Stimulated activated CD4-positive, alpha-beta T cell treated with anti-CD3 and anti-CD28 coated beads, Interleukin-4, amount 100 ng/mL, for 24 hours (primary cell): ENCODE measurements at regions not wholly inside any gene's neighbourhood (a gene's known extent, or its start where the extent isn't known, plus 50 kb on each side); places are given as distances from the start of the nearest gene placed in this dataset.
"Not testable (repeated sequence)": the region's sequence is repeated elsewhere in the genome, so short reads cannot be mapped to it uniquely, and the experiment has no call there.

Experiments used
- DNase-seq: peaks from one replicate; pipeline ENCODE4 v3.0.0-alpha.2; 2020

DNA sequence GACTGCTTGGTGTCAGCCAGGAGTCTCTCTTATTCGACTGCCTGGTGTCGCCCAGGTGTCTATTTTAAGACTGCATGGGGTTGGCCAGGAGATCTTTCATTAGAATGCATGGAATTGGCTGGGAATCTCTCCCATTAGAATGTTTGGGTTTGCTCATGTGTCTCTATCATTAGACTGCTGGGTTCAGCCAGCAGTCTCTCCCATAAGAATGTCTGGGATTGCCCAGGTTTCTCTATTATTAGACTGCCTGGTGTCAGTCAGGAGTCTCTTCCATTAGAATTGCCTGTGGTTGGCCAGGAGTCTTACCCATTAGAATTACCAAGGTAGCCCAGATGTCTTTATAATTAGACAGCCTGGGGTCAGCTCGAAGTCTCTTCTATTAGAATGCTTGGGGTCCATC, 1496.0 kb downstream of the UQCRFS1 start:
- no peak for DNase-seq

DNA sequence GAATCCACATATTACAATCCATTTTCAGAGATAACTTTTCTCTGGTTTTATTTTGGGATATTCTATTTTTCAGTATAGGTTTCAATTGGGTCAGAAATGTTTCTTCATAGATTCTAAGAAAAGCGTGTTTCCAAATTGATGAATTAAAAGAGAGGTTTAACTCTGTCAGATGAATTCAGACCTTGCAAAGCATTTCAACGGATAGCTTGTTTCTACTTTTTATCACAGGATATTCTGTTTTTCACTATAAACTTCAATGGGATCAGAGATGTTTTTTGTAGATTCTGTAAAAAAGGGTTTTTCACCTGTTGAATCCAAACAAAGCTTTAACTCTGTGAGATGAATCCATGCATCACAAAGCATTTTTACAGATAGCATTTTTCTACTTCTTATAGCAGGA, 1498.1 kb downstream of the UQCRFS1 start:
- no peak for DNase-seq

DNA sequence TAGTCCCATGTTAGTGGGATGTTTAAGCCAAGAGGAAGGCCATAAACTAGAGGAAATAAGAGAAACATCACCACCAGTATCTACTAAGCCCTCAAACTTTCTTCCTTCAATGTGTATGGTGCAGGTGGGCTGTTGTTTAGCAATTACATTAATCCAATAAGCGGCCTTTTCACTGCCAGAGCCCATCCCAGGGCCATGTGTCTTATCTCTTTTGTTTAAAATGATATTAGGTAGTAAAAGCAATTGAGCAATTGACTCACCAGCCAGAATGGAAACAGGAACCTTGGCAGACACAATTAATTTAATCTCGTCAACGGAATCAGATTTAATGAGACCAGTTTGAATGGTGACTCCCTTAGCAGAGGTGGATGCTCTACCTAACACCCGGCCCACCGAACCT, 1503.5 kb downstream of the UQCRFS1 start:
- DNase-seq, result no peak

DNA sequence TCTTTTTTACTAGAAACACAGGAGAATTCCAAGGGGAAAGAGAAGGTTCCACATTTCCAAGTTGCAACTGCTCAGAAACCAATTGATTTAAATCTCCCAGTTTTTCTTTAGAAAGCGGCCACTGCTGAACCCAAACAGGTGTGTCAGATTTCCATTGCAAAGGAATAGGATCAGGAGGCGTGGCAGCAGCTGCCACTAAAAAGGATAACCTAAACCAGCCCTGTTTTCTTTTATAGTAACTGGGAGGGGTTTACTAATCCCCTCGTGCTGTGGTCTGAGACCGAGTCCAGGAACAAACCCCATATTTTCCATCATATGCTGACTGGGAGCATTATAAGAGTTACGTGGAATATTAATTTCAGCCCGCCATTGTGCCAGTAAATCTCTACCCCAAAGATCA, 1504.0 kb downstream of the UQCRFS1 start:
- not testable (repeated sequence) for DNase-seq

DNA sequence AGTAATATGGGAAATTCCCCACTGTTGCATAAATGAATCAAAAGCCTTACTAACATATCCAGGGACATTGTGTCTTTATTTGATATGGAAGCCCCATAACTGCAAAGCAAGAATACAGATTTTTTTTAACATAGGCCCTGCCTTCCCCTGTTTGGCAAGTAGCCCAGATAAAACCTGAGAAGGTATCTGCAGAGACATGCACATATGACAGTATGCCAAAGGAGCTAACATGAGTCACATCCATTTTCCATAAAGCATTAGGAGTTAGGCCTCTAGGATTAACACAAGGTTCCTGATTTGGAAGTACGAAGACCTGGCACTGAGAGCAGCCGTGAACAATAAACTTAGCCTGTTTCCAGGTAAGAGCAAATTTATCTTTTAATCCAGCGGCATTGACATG, 1505.9 kb downstream of the UQCRFS1 start:
- not testable (repeated sequence) for DNase-seq

DNA sequence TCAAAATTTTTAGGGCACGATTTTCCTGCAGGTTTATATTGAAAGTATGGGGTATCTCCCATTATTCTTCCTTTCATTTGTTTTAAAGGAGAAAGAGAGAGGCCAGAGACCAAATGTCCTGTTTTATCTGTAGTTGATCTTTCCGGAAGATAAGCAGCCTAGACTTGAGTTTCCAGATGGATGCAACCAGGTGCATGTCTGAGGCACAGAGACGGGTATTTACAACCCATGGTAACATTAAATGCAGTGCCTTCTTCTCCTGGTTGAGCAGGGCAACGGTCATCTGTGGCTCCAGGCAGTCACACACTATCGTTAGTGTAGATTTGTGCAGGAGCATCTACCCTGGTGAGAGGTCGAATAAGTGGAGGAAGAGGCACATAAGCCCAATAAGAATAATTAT, 1507.1 kb downstream of the UQCRFS1 start:
- DNase-seq, result no peak

DNA sequence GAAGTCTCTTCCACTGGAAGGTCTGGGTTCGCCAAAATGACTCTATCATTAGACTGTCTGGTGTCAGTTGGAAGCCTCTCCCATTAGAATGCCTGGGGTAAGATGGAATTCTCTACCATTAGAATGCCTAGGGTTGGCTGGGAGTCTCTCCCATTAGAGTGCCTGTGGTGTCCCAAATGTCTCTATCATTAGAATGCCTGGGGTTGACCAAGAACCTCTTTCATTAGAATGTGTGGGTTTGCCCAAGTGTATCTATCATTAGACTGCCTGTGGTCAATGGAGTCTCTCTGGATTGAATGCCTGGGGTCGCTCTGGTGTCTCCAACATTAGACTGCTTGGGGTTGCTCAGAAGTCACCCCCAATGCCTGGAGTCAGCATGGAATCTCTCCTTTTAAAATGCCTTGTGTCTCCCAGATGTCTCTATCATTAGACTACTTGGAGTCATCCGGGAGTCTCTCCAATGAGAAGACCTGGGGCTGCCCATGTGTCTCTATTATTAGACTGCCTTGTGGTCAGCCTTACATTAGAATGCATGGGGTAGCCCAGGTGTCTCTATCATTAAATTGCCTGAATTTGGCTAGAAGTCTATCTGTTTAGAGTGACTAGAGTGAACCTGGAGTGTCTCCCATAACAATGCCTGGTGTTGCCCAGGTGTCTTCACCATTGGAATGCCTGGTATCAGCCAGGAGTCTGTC, 1518.4 kb downstream of the UQCRFS1 start:
- DNase-seq, result no peak

DNA sequence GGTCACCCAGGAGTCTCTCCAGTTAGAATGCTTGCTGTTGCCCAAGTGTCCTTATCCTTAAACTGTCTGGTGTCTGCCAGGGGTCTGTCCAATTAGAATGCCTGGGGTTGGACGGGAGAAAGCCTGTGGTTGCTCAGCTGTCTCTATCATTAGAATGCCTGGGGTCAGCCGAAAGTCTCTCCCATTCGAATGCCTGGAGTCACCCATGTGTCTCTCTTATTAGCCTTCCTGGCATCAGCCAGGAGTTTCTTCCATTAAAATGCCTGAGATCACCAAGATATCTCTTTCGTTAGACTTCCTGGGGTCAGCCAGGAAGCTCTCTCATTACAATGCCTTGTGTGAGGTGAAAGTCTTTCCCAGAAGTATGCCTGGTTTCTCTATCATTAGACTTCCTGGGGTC, 1521.0 kb downstream of the UQCRFS1 start:
- no peak for DNase-seq

DNA sequence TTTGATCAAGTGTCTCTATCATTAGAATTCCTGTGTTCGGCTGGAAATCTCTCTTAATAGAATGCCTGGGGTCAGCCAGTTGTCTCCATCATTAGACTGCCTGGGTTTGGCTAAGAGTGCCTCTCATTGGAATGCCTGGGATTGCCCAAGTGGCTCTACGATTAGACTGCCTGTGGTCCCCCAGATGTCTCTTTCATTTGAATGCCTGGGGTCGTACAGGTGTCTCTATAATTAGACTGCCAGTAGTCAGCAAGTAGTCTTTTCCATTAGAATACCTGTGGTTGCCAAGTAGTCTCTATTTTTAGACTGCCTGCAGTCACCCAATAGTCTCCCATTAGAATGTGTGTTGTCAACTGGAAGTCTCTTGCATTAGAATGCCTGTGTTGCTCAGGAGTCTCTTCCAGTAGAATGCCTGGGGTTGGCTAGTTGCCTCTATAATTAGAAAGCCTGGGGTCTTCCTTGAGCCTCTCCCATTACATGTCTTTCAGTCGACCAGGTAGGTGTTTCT, 1523.2 kb downstream of the UQCRFS1 start:
- DNase-seq, result no peak

DNA sequence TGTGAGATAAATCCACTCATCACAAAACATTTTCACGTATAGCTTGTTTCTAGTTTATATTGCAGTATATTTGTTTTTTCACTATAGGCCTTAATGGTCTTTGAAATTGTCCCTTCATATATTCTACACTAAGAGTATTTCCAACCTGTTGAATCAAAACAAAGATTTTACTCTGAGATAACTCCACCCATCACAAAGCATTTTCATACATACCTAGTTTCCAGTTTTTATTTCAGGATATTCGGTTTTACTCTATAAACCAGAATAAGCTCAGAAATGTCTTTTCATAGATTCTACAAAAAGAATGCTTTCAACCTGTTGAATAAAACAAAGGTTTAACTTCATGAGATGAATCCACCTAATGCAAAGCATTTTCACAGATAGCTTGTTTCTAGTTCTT, 1528.7 kb downstream of the UQCRFS1 start:
- DNase-seq, result no peak

DNA sequence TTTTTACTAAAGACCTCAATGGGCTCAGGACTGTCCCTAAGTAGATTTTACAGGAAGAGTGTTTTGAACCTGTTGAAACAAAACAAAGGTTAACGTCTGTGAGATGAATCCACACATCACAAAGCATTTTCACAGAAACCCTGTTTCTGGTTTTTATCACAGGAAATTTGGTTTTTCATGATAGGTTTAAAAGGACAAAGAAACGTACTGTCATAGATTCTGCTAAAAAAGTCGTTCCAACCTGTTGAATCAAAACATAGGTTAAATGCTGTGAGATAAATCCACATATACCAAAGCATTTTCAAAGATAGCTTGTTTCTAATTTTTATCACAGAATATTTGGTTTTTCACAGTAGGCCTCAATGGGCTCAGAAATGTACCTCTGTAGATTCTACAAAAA, 1531.0 kb downstream of the UQCRFS1 start:
- no peak for DNase-seq

DNA sequence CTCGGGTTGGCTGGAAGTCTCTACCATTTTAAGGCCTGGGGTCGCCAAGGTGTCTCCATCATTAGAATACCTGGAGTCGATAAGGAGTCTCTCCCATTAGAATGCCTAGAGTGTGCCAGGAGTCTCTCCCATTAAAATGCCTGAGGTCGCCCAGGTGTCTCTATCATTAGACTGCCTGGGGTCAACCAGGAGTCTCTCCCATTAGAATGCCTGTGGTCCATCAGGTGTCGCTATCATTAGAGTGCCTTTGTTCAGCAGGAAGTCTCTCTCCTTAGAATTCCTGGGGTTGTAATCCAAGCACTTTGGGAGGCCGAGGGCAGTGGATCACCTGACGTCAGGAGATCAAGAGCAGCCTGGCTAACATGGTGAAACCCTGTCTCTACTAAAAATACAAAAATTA, 1533.0 kb downstream of the UQCRFS1 start:
- DNase-seq, result no peak

DNA sequence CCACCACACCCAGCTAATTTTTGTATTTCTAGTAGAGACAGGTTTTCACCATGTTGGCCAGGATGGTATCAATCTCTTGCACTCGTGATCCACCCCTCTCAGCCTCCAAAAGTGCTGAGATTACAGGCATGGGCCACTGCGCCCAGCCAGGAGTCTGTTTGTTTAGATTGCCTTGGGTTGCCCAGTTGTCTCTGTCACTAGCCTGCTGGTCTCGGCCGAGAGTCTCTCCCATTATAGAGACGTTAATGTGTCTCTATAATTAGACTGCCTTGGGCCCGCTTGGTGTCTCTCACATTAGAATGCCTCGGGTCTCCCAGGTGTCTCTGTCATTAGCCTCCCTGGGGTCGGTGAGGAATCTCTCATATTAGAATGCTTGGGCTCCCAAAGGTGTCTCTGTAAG, 1533.6 kb downstream of the UQCRFS1 start:
- DNase-seq, result no peak

DNA sequence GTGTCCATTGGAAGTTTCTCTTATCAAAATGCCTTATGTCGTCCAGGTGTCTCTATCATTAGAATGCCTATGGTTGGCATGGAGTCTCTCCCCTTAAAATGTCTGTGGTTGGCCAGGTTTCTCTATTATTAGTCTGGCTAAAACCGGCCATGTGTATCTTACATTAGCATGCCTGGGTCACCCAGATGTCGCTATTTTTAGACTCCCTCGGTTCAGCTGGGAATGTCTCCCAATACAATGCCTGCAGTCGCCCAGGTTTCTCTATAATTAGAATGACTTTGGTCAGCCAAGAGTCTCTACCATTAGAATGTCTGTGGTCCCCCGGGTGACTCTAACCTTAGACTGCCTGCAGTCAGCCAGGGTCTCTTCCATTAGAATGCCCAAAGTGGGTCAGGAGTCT, 1536.1 kb downstream of the UQCRFS1 start:
- DNase-seq, result no peak

DNA sequence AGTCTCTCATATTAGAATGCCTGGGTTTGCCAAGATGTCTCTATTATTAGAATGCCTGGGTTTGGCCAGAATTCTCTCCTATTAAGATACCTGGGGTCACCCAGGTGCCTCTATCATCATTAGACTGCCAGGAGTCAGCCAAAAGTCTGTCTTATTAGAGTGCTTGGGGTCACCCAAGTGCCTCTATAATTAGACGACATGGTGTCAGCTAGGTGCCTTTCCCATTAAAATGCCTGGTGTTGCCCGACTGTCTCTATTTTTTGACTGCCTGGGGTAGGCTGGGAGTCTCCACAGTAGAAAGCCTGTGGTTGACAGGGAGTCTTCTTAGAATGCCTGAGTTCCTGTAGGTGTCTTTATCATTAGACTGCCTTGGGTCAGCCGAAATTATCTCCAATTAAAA, 1536.6 kb downstream of the UQCRFS1 start:
- DNase-seq, result no peak

DNA sequence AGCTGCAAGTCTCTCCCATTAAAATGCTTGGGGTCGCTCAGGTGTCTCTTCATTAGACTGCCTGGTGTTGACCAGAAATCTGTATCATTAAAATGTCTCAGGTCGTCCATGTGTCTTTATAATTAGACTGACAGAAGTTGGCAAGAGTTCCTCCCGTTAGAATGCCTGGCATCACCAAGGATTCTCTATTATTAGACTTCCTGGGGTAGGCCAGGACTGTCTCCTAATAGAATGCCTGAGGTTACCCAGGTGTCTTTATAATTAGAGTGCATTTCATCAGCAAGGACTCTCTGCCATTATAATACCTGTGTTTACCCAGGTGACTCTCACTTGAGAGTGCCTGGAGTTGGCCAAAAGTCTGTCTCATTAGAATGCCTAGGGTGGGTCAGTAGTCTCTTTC, 1537.2 kb downstream of the UQCRFS1 start:
- DNase-seq, result no peak

DNA sequence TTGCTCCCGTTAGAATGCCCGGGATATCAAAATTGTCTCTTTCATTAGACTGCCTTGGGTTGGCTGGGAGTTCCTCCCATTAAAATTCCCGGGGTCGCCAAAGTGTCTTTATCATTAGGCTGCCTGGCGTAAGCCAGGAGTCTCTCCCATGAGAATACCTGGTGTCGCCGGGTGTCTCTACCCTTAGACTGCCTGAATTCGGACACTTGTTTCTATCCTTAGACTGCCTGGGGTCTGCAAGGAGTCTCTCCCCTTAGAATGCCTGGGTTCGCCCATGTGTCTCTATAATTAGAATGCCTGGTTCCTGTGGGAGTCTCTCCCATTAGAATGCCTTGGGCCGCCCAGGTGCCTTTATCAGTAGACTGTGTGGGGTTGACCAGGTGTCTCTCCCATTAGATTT, 1538.2 kb downstream of the UQCRFS1 start:
- no peak for DNase-seq

DNA sequence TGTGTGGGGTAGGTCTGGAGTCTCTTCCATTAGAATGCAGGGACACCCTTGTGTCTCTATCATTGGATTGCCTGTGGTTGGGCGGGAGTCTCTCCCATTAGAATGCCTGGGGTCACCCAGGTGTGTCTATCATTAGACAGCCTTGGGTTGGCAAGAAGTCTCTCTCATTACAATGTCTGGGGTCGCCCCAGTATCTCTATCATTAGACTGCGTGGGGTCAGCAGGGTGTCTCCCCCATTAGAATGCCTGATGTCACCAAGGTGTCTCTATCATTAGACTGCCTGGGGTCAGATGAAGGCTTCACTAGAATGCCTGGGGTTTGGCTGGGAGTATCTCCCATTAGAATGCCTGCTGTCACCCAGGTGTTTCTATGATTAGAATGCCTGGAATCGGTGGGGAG, 1539.0 kb downstream of the UQCRFS1 start:
- no peak for DNase-seq

DNA sequence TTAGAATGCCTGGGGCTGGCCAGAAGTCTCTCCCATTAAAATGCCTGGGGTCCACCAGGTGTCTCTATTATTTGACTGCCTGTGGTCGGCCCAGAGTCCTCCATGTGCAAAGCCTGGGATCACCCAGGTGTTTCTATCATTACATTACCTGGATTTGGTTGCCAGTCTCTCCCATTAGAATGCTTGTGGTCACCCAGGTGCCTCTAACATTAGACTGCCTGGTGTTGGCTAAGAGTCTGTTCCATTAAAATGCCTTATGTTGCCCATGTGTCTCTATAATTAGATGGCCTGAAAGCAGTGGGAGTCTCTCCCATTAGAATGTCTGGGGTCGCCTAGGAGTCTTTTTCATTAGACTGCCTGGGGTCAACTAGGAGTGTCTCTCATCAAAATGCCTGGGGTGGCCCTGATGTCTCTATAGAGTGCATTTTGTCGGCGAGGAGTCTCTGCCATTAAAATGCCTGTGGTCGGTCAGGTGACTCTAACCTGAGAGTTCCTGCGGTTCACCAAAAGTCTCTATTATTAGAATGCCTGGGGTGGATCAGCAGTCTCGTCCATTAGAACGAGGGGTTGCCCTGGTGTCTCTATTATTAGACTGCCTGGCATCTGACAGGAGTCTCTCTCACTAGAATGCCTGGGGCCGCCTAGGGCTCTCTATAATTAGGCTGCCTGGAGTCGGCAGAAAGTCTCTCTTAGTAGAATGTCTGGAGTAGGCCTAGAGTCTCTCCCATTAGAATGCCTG, 1540.5 kb downstream of the UQCRFS1 start:
- DNase-seq, result no peak

DNA sequence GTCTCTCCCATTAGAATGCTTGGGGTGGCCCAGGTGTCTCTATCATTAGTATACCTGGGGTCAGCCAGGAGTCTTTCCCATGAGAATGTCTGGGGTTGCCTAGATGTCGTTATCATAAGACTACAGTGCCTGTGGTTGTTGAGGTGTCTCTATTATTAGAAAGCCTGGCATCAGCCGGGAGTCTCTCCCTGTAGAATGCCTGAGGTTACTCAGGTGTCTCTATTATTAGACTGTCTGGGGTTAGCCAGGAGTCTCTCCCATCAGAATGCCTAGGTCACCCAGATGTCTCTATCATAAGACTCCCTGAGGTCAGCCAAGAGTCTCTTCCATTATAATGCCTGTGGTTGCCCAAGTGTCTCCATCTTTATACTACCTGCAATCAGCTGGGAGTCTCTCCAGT, 1541.1 kb downstream of the UQCRFS1 start:
- DNase-seq, result no peak

DNA sequence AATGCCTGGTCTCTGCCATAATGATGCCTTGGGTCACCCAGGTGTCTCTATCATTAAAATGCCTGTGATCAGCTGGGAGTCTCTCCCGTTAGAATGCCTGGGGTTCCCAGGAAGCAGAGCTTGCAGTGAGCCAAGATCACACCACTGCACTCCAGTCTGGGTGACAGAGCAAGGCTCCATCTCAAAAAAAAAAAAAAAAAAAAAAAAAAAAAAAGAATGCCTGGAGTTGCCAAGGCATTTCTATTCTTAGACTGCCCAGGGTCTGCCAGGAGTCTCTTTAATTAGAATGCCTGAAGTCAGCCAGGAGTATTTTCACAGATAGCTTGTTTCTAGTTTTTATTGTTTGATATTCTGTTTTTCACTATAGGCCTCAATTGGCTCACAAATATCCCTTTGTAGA, 1552.5 kb downstream of the UQCRFS1 start:
- no peak for DNase-seq

DNA sequence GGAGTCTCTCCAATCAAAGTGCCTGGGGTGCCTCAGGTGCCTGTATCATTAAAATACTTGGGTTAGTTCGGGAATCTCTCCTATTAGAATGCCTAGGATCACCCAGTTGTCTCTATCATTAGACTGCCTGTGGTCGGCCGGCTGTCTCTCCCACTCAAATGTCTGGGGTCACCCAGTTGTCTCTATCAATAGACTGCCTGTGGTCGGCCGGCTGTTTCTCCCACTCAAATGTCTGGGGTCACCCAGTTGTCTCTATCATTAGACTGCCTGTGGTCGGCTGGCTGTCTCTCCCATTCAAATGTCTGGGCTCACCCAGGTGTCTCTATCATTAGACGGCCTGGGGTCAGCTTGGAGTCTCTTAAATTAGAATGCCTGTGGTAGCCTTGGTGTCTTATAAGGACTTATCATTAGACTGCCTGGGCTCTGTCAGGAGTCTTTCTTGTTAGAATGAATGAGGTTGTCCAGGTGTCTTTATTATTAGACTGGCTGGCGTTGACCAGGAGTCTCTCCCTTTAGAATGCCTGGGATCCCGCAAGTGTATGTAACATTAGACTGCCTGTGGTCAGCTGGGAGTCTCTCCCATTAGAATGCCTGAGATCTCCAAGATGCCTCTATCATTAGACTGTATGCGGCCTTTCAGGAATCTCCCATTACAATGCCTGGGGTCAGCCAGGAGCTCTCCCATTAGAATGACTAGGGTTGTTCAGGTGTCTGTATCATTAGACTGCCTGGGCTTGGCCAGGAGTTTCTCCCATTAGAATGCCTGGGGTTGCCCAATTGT, 1555.5 kb downstream of the UQCRFS1 start:
- no peak for DNase-seq

DNA sequence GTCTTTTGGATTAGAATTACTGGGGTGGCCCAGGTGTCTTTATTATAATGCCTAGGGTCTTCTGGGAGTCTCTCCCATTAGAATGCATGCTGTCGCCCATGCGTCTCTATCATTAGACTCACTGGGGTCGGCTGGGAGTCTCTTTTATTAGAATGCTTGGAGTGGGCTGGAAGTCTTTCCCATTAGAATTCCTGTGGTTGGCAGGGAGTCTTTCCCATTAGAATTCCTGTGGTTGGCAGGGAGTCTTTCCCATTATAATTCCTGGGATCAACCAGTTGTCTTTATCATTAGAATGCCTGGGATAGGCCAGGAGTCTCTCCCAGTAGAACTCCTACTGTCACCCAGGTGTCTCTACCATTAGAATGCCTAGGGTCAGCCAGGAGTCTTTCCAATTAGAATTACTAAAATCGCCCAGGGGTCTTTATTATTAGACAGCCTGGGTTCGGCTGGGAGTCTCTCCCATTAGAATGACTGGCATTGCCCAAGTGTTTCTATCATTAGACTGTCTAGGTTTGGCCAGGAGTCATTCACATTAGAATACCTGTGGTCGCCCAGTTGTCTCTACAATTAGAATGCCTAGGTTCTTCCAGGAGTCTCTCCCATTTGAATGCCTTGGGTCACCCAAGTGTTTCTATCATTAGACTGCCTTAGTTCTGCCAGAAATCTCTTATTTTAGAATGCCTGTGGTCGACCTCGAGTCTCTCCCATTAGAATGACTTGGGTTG, 1558.5 kb downstream of the UQCRFS1 start:
- no peak for DNase-seq
